Stimulated activated naive CD4-positive, alpha-beta T cell (primary cell): ENCODE measurements at regions not wholly inside any gene's neighbourhood (a gene's known extent, or its start where the extent isn't known, plus 50 kb on each side); places are given as distances from the start of the nearest gene placed in this dataset.
"Not testable (repeated sequence)": the region's sequence is repeated elsewhere in the genome, so short reads cannot be mapped to it uniquely, and the experiment has no call there.

ENCODE experiments used
- DNase-seq, 6 experiments: peaks; one replicate each; lab custom pipeline; 2025; lab: John Stamatoyannopoulos, UW

DNA sequence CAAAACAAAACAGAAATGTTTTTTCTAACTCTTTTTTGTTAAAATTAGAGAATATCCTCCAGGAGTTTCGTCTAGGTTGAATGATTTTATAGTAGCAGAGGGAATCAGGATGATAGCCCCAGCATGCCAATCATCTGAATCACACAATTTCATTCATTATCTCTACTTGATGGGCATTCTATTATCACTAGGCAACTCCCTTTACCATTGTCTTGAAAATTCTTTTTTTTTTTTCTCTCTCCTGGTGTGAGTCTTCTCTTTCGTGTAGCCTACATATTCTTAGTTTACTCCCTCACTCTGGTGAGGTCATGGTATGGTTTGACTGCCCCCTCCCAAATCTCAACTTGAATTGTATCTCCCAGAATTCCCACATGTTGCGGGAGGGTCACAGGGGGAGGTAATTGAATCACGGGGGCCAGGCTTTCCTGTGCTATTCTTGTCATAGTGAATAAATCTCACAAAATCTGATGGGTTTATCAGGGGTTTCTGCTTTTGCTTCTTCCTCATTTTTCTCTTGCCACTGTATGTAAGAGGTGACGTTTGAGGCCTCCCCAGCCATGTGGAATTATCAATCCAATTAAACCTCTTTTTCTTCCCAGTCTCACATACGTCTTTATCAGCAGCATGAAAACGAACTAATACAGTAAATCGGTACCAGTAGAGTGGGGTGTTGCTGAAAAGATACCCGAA lies 105.0 kb downstream of the OTUD1 start:
- DNase-seq, result no peak

DNA sequence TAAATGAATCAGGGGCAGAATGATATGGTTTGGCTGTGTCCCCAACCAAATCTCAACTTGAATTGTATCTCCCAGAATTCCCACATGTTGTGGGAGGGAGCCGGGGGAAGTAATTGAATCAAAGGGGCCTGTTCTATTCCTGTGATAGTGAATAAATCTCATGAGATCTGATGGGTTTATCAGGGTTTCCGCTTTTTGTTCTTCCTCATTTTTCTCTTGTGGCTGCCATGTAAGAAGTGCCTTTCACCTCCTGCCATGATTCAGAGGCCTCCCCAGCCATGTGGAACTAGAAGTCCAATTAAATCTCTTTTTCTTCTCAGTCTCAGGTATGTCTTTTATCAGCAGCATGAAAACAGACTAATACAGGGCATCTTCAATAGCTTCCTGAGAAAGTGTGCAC lies 107.0 kb downstream of the OTUD1 start:
- DNase-seq, result not testable (repeated sequence)

DNA sequence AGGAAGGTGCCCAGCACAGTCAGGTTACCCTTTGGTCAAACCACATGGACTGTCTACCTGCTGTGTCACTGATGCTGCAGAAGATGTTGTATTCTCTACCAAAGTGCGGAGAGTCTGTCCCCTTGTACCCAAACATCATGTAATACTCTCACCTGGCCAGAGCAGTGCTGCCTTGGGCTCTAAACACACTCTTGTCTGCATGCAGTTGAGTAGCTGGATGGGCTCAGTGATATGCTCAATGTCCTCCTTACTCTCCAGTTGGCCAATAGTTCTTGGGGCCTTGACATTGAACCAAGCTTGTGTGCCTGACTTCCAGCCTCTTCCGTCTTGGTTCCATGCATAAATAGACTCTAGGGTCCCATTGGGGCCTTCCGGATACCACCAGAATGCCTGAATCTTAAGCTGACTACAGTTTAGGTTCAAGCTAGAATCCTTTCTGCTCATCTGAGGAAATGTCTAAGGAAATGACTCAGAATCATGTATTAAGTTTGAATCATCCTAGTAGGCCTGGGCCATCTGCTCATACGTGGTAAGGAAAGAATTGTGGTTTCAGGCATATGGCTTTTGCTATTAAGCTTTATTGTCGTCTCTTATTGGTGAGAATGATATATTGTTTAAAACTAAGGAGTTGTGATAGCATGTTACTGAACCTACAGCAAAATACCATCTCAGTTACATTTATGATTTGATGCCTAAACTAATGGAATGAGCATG lies 118.0 kb downstream of the OTUD1 start:
- no peak for DNase-seq

DNA sequence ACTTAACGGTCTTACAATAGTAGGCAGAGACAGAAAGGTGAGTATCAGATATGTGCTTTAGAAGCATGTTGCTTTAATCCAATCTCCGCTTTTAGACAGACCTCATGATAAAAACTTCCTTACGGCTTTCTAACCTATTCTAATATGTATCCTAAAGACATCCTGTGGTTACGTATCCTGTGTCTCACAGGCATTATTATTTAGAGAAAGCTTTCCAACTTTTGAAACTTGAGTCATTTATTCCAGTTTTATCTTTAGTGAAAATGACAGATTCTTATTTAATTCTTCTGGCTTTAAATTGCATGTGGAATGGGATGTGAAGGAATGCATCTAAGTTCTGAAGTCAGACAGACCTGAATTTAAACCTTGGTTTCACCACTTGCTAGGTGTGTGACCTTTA lies 118.9 kb downstream of the OTUD1 start:
- no peak for DNase-seq

DNA sequence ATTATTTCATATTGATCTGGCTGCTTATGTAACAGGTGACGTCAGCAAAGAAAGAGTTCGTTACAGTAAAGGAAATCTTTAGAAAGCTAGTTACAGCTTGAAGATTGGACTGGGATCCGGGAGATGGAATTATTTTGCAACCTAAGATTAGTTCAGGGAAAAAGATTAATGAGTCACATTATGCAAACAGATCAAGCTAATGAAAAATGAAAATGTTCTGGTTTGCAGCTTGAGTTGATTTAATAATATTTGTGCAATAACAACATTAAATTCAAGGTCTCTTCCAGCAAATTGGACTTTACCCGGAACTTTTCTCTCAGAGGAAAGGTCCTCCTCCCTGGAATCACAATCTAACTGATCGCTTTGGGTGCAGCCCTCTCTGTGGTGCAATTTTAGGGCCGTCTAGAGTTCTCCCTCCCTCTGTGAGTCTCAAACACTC lies 119.5 kb downstream of the OTUD1 start:
- no peak for DNase-seq

DNA sequence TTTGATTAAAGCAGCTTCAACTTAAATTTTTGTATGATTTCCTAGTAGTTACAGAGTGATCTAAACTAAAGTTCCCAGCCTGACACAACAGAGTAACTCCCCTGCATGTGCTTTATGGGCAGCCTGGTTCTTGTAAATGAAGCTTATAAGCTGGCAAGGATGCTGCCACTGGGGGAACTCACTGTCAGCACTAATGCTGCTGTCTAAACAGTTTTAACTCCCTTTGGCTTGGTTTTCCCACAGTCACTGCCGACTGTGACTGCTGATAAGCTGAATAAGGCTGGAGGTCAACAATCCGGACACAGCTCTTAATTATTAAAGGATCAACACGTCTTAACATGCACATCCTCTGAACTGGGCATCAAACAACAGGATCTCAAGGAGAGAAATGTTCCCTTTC lies 130.1 kb downstream of the OTUD1 start:
- no peak for DNase-seq

DNA sequence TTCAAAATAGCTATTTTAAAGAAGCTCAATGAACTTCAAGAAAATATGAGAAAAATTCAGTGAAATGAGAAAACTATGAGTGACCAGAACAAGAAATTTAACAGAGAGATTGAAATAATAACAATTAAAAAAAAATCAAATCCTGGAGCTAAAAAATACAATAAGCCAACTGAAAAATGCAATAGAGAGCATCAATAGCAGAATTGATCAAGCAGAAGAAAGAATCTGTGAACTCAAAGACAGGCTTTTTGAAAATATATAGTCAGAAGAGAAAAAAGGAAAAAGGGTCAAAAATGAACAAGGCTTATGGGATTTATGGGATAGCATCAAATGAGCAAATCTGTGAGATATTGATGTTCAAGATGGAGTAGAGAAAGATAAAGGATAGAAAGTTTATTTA lies 133.0 kb downstream of the OTUD1 start:
- no peak for DNase-seq

DNA sequence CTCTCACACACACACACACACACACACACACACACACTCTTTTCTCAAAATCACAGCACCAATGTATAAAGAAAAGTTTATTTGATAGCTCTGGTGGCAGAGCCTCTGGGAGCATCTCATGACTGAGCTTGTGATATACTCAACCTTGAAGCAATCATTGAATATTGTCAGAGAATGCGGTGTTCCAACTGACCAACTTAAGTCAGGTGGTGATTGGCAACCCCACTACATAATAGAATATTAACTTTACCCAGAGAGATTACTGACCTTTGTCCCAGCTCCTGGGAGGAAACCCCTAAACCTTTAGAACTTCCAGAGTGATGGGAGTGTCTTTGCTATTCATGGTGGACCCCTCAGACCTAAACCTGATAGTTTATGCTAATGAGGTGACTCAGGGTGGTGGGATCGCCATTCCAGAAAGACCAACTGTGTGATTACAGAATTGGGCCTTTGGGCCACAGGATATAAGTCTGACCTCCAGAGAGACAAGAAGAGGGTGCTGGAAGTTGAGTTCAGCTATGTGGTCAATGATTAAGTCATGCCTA lies 143.1 kb downstream of the OTUD1 start:
- no peak for DNase-seq

DNA sequence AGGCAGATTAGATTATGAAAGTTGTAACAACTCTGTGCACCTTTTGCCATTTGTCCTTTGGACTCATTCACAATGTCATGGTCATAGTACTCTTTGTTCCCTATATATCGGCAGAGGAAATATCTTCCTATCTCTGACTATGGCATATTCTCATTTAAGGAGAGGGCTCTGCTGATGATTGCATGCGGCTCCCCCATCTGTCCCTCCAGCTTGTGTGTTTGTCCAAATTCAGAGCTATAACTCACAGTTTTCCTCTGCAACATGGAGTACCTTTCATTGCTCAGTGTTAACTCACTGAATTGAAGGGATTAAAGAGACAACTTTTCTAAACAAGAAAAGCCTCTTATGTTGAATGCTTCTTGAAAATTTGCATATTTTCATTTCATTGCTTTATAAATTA lies 145.5 kb downstream of the OTUD1 start:
- no peak for DNase-seq

DNA sequence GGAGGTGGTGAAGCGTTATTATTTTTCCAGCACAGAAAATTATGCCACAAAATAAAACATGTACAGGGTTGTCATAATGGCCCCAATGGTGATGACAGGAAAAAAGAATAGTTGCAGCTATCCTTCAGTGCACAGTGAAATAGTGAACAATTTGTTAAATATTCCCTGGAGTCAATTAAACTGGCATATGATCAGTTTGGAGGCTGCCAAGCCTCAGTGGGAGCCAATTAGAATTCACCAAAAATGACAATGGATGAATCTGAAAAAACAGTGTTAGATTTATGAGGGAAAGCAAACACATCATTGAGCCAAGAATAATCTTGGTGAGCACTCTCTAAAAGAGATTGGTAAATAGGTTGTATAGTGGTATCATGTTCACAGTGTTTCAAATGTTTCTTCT lies 146.3 kb downstream of the OTUD1 start:
- no peak for DNase-seq

DNA sequence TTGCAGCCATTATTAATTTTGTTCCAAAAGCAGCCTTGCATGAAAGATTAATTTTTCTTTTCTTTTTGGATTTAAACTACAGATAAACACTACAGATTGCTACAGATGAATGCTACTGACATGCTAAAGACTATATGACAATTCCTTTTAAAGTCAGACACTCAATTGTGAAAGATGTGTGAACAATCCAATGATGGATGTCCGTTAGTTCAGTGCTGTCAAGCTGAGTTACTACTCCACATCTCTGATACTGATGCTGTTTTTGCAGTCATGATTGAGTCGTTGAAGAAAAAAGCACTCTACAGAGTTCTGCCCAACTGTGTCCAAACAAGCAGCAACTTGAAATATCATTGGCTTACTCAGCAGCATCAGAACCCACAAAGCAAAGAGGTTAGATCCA lies 146.8 kb downstream of the OTUD1 start:
- no peak for DNase-seq

DNA sequence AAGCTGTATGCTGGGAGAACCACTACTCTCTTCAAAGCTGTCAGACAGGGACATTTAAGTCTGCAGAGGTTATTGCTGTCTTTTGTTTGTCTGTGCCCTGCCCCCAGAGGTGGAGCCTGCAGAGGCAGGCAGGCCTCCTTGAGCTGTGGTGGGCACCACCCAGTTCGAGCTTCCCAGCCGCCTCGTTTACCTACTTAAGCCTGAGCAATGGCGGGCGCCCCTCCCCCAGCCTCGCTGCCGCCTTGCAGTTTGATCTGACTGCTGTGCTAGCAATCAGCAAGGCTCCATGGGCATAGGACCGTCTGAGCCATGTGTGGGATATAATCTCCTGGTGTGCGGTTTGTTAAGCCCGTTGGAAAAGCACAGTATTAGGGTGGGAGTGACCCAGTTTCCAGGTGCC lies 156.4 kb downstream of the OTUD1 start:
- not testable (repeated sequence) for DNase-seq

DNA sequence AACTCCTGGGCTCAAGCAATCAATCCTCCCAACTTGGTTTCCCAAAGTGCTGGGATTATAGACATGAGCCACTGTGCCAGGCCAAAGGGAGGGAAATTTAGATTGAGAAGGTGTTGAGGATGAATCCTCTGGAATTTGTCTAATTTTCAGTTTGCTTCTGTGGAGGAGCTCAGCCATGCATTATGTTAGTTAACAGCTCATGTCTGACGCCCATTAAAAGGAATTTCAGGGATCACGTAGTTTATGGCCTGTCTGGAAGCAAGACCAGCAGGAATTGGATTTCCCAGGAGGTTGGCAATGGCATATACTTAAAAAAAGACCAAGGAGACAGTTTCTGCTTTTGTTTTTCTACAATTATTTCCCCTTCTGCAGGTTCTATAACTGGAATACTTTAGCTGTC lies 165.7 kb downstream of the OTUD1 start:
- DNase-seq, result no peak

DNA sequence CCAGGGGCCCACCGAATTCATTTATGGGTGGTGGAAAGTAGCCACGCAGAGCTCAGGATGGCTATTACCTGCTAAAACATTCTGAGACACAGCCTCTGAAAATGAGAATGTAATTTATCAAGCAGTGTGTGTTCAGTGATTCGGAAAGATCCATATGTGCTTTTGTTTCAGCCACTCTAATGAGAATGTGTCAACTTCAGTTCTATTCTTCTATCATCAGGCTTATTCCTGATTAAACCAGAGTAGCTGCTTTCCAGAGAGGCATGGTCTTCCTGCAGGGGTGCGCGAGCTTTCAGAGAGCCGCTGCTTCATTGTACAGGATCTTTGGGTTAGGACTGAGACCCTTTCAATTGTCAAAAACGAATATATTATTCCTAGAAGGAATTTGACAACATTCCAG lies 167.6 kb downstream of the OTUD1 start:
- no peak for DNase-seq

DNA sequence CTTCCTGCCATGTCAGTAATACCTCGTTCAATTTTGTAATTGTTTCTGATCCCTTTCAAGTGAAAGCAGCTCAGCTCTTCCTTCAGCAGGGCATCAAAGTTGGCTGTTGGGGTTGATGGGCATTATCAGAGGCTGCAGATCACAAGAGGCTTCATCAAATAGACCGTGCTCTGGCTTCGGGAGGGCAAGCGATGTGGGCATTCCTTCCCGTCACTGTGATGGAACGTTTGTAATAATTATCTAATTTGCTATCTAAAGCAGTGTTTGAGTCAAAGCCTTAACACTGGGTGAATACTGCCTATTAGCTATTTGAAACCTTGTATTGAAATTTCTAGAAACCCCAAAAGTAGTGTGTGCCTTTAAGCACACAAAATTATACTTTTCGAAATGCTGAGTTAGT lies 170.1 kb downstream of the OTUD1 start:
- no peak for DNase-seq

DNA sequence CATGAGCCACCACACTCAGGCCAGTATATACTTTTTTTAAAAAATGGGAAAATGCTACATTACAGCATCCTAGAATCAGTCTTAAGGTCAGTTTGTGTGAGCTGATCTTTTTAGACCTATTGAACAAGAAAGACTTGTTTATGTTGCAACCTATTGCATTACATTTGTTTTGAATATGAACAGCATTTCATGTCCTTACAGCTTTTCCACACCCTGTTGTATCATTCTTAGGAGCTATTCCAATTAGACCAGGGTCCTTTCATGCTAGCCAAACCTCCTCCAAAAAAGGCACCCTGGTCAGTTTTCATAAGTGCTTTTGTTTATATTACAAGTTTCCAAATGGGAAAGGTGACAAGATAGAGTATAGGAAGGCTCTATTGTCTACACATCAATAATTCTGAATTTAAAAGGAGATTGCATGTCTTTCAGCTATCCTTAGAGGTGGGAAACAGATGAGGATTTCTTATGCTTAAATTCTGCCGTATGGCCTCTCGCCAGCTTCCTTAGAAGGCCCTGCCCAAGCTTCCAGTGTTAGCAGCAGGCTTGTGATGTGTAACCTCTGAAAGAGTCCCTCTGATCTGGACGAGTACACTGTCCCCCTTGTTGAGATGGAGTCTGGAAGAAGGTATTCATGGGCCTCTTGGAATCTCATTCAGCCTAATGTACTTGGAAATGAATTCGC lies 171.9 kb downstream of the OTUD1 start:
- DNase-seq, result no peak

DNA sequence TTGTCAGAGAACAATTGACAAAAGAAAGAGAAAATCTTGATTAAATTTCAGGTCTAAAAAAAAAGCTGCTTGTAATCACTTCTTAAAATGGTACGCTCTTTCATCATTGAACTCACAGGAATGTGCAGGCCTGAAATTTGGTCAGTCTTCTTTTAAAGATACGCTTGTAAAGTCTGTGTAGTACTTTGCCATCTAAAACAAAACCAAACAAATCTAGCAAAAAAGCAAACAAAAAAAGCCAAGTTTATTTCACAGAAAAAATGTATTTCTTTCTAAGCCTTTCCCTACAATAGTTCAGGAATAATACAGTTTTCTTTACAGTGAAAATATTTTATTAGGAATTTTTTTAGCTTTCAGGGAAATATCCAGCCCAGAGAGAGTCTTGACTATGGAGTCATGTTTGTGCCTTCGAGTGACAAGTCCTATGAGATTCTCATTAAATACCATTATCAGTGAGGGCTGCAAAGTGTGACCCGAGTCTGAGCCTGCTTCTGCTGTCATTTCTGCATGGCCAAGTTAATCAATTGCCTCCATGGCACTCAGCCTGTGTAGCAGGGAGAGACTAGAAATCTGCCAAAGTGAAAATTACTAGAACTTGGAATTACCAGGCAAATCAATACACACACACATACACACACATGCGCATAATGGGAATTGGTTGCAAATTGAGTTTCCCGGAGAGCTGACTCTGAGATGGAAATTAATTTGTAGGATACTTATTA lies 172.6 kb downstream of the OTUD1 start:
- DNase-seq, result no peak

DNA sequence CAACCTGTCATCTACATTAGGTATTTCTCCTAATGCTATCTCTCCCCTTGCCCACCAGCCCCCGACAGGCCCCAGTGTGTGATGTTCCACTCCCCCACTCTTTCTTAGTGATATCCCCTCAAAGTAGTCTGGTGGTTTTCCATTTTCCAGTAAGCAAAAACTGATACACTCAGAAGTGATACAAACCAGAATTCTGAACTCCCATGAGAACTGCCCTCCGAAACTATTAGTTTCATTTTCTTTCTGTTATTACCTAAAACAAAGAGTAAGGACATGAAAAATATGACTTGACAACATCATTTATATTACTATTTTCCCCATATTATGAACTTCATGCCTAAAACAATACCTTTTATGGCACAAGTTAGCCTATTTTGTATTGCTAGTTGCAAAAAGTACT lies 175.0 kb downstream of the OTUD1 start:
- DNase-seq, result no peak

DNA sequence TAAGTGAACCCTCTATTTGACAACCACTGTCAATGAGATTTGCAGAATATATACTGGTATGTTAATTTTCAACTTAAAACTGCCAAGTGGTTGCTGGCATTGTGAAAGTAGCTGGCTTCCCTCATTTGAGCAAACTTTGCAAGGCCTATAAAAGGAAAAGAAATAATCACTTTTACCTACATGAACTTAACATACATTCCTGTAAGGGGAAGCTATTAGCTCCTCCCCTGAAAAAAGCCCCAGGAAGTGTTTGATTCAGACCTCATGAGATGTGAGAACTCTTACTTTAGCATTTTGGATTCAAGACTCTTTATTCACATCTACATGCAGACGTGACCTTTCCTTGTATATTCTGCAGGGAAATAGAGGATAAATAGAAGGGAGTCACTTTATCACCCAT lies 175.6 kb downstream of the OTUD1 start:
- no peak for DNase-seq

DNA sequence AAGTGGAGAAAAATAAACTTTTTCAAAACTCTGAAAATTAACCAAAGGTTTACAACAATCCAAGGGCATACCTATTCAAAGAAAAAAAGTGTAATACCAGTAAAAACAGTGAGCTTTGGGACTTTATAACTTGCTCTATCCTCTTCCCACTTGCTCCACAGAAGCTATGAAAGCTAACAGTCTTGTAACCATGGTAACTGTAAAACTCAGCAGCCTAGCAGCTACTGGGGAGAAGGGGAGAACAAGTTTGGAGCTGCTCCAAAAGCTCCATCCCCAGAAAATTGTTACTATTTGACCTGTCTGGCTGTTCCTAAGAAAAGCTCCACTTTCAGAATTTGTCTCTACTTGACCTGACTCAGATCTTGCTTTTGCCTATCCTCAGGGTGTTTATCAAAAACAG lies 191.5 kb downstream of the OTUD1 start:
- DNase-seq, result no peak

DNA sequence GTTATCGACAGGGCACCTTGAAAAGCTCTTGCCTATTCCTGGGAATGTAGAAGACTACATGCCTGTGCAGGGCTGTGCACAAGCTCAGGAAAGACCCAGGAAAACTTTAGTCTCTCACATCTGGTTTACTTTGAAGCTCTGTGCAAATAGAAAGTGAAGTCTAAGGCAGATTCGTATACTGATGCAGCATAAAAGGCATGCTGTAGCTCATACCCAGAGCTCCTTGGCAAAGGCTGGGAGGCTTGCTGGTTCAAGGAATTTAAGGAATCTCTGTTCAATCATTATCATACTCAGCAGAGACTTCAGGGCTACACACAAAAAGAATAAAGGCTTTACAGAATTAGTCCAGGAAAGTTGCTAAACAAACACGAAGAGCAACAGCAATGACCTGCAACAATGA lies 192.0 kb downstream of the OTUD1 start:
- no peak for DNase-seq

DNA sequence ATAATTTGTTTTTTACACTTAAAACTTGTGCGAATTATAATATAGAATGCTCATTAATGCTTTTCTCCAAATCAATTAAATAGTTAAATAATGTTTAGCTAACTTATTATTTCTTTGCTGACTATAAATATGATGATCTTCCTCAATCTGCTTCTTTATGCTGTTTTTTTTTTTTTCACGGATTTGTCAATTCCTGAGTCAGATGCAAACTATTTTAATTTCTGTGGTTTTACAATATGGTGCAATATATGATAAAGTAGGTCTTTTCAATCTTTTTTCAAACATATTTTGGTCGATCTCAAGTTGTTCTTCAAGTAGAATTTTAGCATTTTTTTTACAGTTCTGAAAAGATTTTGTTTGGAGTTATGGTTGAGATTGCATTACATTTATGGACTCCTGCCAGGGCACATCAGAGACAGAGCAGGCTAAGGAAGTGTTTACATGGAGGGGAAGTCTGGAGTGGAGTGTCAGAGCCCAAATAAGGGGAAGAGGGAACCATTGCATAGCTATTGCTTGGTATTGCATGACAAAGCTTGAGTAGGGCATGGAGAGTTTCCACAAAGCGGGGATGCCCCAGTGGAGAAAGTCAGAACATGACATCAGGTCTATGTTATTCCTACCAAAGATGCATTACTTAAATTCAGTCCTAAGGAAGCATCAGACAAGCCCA lies 204.4 kb downstream of the OTUD1 start:
- DNase-seq, result no peak
